Cardiac muscle cell (in vitro differentiated cells and primary cell): ENCODE measurements at regions not wholly inside any gene's neighbourhood (a gene's known extent, or its start where the extent isn't known, plus 50 kb on each side); places are given as distances from the start of the nearest gene placed in this dataset.

Experiments
- DNase-seq, 2 donors: peaks; one replicate each; pipeline versions ENCODE4 v3.0.0 to v3.0.0-alpha.2; 2010 to 2017; ENCODE audit warnings: low read depth in 1 of 2, low spot score in 1 of 2
- H3K27ac ChIP-seq: fragments of 200-600 bp; sonication (generic); 2 replicates; pipeline ENCODE4 v1.5.1; 2016
- H3K27me3 ChIP-seq: fragments of 200-600 bp; sonication (generic); 2 replicates; pipeline ENCODE4 v1.6.0; 2016; ENCODE audit warnings: control low read depth
- H3K36me3 ChIP-seq: fragments of 200-600 bp; sonication (generic); 2 replicates; pipeline ENCODE4 v1.5.1; 2016; ENCODE audit warnings: control low read depth
- H3K4me1 ChIP-seq: fragments of 200-600 bp; sonication (generic); 2 replicates; pipeline ENCODE4 v1.8.1; 2017; ENCODE audit warnings: low read depth, mild to moderate bottlenecking, mixed run types
- H3K4me3 ChIP-seq: fragments of 200-600 bp; sonication (generic); 2 replicates; pipeline ENCODE4 v1.5.1; 2016; ENCODE audit warnings: mild to moderate bottlenecking
- H3K9me3 ChIP-seq: fragments of 200-600 bp; sonication (generic); 2 replicates; pipeline ENCODE4 v1.5.1; 2017; ENCODE audit warnings: low read depth, mild to moderate bottlenecking, control low read depth
- CTCF ChIP-seq: IDR thresholded peaks from 2 replicates; pipeline ENCODE4 v1.5.1; 2012; ENCODE audit warnings: low read depth, mild to moderate bottlenecking, low read length

GRCh38 chr5:109580225-109580624, 109.5 kb upstream of the MAN2A1 start:
- H3K27ac ChIP-seq, result no peak overlapping the region
- H3K4me3 ChIP-seq, result no peak overlapping the region
- TF ChIP-seq CTCF, result no peak
- no peaks in the 10 kb centered on the region for H3K4me1 ChIP-seq
- DNase-seq, result no peak
- H3K9me3 ChIP-seq, result no peaks in the 10 kb centered on the region
- no peaks in the 10 kb centered on the region for H3K36me3 ChIP-seq
- H3K27me3 ChIP-seq, result no peaks in the 10 kb centered on the region

- Histone ChIP-seq H3K4me1 (no peaks in the 10 kb centered on the region), H3K27me3 (no peaks in the 10 kb centered on the region), H3K4me3 (no peak overlapping the region), H3K27ac (no peak overlapping the region), H3K36me3 (no peaks in the 10 kb centered on the region), H3K9me3 (no peaks in the 10 kb centered on the region)
- TF ChIP-seq CTCF, result no peak
- DNase-seq, result no peak
Measured at GRCh38 chr5:109575506-109575905, 114.2 kb upstream of the MAN2A1 start.

- Histone ChIP-seq H3K27ac (no peak overlapping the region), H3K4me1 (no peaks in the 10 kb centered on the region), H3K9me3 (no peaks in the 10 kb centered on the region), H3K4me3 (no peak overlapping the region), H3K36me3 (no peaks in the 10 kb centered on the region), H3K27me3 (no peaks in the 10 kb centered on the region)
- no peak for DNase-seq
- TF ChIP-seq CTCF, result no peak
Measured at GRCh38 chr5:109574985-109575384, 114.7 kb upstream of the MAN2A1 start.

- TF ChIP-seq CTCF, result no peak
- Histone ChIP-seq H3K9me3 (no peaks in the 10 kb centered on the region), H3K27ac (no peak overlapping the region), H3K4me3 (no peak overlapping the region), H3K36me3 (no peaks in the 10 kb centered on the region), H3K4me1 (no peaks in the 10 kb centered on the region), H3K27me3 (no peaks in the 10 kb centered on the region)
- no peak for DNase-seq
Measured at GRCh38 chr5:109573766-109574165, 116.0 kb upstream of the MAN2A1 start.

GRCh38 chr5:109573256-109573655, 116.5 kb upstream of the MAN2A1 start:
- Histone ChIP-seq H3K4me1 (no peaks in the 10 kb centered on the region), H3K9me3 (no peaks in the 10 kb centered on the region), H3K27me3 (no peaks in the 10 kb centered on the region), H3K36me3 (no peaks in the 10 kb centered on the region), H3K27ac (no peak overlapping the region), H3K4me3 (no peak overlapping the region)
- no peak for TF ChIP-seq CTCF
- DNase-seq, result no peak

- DNase-seq, result no peak
- Histone ChIP-seq H3K27ac (no peak overlapping the region), H3K4me3 (no peak overlapping the region), H3K27me3 (no peaks in the 10 kb centered on the region), H3K9me3 (no peaks in the 10 kb centered on the region), H3K36me3 (no peaks in the 10 kb centered on the region), H3K4me1 (no peaks in the 10 kb centered on the region)
- no peak for TF ChIP-seq CTCF
Measured at GRCh38 chr5:109571785-109572184, 117.9 kb upstream of the MAN2A1 start.
